GM21390 (cell line): ENCODE measurements at regions not wholly inside any gene's neighbourhood (a gene's known extent, or its start where the extent isn't known, plus 50 kb on each side); places are given as distances from the start of the nearest gene placed in this dataset.

Source experiments
- ATAC-seq: cut with Tn5 transposase; IDR thresholded peaks from one replicate; pipeline ENCODE4 v1.9.1; 2021; ENCODE audit not compliant: unreplicated experiment

DNA sequence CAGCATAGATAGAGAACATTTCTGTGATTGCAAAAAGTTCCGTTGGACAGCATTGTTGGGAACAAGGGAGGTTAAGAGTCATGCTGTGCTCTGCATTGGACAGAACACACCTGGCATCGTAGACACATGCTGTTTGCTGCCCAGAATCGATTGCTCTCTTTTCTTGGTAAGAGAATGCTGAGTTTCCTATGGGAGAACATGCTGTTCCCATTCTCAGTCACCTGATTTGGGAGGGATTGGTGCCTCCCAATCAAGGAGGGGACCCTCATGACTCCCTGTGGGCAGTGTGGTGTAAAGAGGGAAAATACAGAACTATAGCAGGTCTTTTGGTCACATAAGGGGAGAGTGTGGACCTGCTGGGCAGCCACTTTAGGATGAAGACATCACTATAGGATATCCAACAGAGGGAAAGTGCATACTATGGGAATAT is 555.4 kb upstream of the CLINT1 start:
- no peak for ATAC-seq

GRCh38 chr5:158413122-158413680 is 554.3 kb upstream of the CLINT1 start:
- no peak for ATAC-seq

- no peak for ATAC-seq
Observed at GRCh38 chr5:158410976-158411375, 552.0 kb upstream of the CLINT1 start.

DNA sequence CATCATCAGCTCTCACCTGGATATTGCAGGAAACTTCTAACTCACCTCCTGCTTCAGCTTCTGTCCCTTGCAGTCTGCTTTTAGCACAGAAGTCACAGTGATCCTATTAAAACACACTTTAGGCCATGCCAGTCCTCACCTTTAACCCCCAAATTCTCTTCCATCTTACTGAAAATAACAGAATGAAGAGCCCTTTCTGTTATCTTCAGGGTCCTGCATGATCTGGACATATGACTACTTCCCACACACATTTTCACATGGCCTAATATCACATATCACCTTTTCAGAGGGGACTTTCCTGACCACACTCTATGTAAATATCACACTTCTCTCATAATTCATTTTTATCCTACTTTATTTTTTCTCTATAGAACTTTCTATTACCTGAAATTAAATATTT is 550.6 kb upstream of the CLINT1 start:
- peak; percentile 54 for ATAC-seq

- ATAC-seq: no peak
Observed at GRCh38 chr5:158407824-158408195, 548.9 kb upstream of the CLINT1 start.

GRCh38 chr5:158406884-158407823 is 548.2 kb upstream of the CLINT1 start:
- no peak for ATAC-seq

DNA sequence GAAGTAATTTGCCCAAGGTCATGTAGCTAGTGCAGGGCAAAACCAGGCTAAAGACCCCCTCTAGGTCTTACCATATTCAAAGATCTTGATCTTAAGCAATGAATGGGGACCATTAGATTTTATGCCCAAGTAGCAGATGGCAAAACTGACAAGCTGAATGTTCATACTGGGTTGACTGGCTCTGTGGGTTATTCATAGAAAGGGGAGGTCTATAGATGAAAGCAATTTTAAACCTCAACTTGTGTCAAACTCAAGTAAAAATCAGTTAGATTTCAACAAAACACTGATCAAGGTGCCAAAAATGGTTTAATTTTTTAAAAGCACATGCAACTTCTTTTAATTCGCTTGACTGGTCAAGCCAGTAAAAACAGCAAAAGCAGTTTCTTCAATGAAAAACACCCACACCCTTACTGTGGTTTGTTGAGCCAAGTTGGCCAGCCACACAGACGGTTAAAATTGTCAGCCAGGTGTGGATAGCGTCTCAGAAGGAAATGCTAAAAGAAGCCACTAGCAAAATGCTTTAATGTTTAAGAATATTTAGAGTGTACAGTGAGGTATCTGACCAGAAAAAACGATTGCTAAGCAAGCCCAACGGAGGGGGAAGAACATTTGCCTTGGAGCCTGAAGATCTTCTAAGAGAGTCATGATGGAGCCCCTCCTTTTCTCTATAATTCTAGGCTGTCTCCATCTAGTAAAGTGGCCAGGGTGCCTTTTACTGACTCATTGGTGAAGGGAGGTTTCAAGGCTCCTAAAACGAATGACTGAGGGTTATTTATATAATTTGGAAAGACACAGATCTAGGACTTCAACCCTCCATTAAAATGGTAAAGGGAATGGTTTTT is 539.6 kb upstream of the CLINT1 start:
- ATAC-seq: peak; percentile 92

- ATAC-seq: no peak
Observed at GRCh38 chr5:158397278-158397677, 538.3 kb upstream of the CLINT1 start.

GRCh38 chr5:158394102-158394501 is 535.2 kb upstream of the CLINT1 start:
- no peak for ATAC-seq

DNA sequence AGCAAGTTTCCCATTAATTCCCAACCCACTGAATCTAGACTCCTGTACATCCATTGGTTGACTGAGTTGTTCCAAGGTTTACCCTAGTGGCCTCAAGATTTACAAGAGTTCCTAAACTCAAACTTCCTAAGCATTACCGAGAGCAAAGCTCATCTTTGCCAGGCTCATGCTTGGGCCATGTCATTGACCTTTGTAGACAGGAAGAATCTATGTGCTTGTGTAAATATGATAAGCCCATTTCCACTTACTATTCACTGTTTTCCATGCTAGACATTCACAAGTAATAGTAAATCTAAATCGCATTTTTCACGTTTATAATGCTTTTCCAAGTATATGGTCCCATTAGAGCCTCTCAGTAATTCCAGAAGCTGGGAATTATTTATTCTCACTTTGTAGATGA is 534.5 kb upstream of the CLINT1 start:
- no peak for ATAC-seq

GRCh38 chr5:158392753-158393152 is 533.8 kb upstream of the CLINT1 start:
- ATAC-seq: no peak

DNA sequence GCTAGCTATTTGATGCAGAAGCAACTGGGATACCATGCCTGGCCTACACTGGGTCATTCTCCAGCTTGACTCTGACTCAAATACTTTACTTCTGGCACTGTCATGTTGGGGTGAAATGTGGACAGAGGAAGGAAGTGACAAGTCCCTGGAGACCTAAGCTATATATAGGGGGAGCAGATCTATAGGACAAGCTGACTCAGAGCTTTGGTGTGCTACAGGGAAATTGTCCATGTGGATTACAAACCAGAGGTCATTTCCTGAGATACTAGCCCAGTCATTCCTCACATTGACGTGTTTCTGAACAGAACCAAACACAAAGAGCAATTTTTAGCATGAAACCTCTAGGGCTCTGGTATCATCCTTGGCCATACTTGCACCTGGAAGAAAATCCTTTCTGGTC is 531.6 kb upstream of the CLINT1 start:
- ATAC-seq: peak; percentile 64

GRCh38 chr5:158389786-158390185 is 530.8 kb upstream of the CLINT1 start:
- ATAC-seq: no peak

- no peak for ATAC-seq
Observed at GRCh38 chr5:158388021-158388420, 529.1 kb upstream of the CLINT1 start.

- no peak for ATAC-seq
Observed at GRCh38 chr5:158387499-158387898, 528.6 kb upstream of the CLINT1 start.

DNA sequence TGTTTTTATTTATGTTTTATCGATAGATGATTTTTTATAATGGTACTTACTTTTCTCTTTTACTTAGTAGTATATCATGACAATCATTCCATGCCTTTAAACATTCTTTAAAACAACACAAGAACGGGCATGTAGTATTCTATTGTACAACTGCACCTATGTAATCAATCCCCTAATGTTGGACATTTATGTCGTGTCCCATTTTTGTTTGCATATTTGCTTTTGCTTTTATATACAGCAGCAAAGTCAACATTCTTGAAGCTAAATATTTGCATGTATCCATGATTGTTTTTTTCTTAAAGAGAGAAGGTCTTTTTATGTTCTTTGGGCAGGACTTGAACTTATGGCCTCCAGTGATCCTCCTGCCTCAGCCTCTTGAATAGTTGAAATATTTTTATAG is 527.0 kb upstream of the CLINT1 start:
- no peak for ATAC-seq

GRCh38 chr5:158384535-158385481 is 525.9 kb upstream of the CLINT1 start:
- no peak for ATAC-seq

DNA sequence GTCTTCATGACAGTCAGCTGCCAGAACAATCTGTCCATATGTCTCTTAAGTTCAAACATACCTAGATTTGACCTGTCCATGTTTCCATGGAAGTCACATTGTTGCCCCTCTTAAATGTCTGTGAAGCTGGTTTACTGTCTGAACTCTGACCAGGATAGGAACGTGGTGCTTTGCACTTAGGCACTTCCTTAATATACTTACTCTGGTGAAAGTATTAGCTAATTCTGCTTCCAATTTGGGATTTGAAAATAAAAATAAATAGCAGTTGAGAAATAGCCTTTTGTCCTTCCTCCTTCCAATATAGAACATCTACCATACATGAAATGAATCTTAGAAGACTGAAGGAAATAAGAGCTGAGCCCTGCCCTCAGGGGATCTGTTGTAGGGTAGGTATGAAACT is 524.5 kb upstream of the CLINT1 start:
- ATAC-seq: no peak

- ATAC-seq: peak; percentile 96
Observed at GRCh38 chr5:158382473-158382872, 523.5 kb upstream of the CLINT1 start.

DNA sequence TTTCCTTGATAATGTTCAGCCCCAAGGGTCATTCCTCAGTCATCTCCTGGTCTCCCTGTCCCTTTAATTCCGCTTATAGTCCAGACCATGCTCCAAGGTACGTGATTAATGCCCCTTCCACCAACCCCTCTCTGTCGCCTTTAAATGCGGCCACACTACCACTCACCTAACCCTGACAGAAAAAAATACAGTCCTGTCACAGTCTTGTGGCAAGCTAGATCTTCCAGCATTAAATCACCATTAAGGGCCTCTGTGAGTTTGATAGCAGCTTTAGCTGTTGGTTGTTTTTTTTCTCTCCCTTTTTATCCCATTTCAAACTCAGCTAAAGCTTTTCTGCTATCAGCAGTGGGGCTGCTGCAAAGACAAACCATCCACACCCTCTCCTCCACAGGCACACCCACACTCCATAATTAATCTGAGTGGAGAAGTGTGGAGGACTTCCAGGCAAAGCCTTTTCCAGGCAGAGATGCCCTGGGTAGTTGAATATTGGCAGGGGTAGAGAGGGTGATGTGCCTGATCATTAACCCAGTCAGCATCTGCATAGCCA is 522.7 kb upstream of the CLINT1 start:
- no peak for ATAC-seq
